ENCODE measurements at regions not wholly inside any gene's neighbourhood (a gene's known extent, or its start where the extent isn't known, plus 50 kb on each side); places are given as distances from the start of the nearest gene placed in this dataset.
A peak's percentile ranks its signal among the peaks of the same experiment; 100 is the strongest.
"Not testable (repeated sequence)": the region's sequence is repeated elsewhere in the genome, so short reads cannot be mapped to it uniquely, and the experiment has no call there.

DNA sequence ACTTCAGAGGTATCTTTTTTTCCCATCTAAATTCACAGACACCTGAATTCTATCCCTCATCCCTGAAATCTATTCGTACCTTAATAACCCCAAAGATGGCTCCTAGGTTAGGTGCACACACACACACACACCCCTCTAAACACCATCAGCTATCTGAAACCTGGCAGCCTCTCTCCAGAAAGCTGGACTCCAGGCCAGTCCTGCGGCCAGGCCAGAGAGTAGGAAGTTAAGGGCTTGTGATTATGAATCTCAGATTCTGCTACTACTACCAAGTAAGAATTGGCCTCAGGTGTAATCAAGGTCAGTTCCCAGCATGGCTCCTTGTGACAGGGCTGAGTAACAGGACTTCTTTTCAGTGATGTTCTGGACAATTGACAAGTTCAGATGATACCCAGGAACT lies 244.2 kb upstream of the SERP2 start:
- DNase-seq: no peak

DNA sequence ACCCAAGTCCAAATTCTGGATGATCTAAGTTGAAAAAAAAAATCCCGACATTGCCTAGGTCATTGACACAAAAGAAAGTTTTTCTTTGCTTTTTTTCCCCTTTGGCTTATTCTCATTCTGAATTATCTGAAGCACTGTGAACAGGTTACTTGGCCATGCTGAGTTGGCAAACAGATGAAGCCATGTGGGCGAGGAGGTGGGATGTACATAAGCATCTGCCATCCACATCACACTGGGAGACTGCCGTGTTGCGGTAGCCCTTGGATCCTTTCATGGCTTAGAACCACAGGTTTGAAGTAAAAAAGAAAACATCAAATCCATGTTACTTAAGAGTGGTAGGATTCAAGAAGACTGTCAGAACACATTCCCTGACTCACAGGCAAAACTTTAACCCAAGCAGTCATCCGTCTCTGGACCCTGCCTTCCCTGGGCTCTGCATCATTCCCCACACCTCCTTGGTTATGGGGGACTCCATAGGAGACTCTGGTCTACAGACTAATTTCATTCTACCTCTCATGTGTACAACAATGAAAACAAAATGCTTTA lies 242.5 kb upstream of the SERP2 start:
- DNase-seq: no peak

DNA sequence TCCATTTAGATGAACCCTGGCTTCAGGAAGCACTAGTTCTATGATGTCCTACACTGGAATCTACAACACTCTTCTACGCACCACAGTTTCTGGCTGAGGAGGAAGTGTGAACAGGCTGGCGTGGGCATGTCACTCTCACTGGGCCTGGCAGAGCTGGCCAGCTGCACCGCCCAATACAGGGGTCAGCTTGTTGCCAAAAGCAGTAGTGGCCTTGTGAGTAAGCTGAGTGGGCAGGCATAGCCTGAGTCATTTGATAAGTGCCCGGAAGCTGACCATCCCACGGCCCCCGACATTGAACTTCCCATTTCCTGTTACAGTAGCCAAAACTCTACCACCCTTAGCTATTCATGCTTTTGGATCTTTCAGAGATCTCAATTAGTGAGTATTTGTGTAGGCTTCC lies 240.9 kb upstream of the SERP2 start:
- peak; percentile 84 for DNase-seq

DNA sequence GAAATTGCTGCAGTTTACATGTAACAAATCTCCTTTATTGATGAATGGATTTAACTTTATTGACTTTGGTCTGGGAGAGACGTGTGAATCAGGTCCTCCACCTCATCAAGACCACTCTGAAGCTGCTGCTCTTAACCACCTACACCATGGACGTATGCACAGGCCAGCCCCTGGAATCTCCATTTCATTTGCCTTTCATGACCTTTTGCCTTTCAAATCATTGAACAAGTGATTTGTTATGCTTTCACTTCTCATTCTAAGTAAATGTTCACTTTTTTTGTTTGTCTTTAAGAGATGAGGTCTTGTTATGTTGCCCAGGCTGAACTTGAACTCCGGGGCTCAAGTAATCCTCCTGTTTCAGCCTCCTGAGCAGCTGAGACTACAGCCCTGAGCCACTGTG lies 240.0 kb upstream of the SERP2 start:
- no peak for DNase-seq

DNA sequence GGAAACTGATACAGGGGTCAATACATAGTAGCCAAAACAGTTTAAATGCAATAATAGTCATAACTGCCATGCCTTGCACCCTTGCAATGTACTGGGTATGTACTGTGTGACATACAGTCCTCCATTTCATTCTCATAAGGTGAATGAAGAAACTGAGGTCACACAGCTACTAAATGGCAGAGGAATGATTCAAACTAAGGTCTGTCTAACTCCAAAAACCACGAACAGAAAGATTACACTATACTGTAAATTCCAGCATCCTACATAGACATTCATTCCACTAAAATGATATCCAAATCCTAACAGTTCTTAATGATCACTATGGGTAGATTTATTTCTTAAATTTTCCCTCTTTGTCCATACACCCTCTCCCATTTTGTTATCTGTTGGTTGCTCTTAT lies 238.1 kb upstream of the SERP2 start:
- no peak for DNase-seq

DNA sequence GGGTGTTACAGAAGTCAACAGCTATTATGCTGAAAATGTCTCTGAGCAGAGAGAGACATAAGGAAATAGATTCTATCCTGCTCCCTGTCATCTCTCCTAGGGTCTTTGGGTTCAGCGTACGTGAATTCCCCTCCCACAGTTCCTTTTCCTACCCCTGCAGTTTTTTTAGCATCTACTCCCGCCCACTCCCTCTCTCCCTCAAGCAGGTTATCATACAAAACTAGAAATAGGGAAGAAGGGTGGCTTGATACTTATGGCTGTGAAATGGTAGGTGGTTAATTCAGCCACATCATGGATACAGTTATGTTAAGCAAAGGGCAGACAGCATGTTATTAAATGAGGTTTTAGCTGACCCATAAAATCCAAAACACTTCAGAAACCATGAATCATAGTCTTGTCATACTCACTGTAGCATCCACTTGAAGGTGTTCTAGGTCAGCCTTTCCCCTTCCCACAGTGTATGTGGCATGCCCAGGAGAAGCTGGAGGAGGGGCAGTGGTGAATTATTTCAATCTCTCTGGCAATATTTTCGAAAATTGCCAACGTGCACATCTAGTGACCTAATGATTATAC lies 236.8 kb upstream of the SERP2 start:
- DNase-seq: no peak

DNA sequence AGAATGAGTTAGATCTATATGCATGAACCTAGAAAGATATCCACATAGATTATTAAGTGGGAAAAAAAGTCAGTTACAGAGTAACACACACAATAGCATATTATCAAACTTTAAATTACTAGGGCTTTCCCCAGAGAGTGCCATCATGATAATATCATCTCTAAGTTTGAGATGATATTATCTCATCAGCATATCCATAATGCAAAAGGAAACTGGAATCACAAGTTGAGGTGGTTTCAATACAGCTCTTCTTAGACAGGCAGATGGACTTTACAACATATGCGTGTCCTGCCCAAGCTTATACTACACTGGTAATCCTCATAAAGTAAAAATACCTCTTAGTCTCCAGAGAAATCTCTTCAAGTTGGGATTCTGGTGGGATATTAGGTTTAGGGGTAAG lies 236.2 kb upstream of the SERP2 start:
- DNase-seq: no peak

DNA sequence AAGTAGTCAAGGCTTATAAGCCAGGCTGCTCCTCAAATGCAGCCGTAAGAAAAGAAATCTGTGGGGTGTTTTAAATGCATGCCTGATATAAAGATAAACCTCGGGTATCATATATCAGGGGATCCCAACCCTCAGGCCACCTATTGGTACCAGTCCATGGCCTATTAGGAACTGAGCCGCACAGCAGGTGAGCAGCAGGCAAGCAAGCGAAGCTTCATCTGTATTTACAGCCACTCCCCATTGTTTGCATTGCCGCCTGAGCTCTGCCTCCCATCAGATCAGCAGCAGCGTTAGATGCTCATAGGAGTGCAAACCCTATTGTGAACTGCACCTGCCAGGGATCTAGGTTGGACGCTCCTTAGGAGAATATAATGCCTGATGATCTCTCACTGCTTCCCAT lies 233.5 kb upstream of the SERP2 start:
- no peak for DNase-seq

DNA sequence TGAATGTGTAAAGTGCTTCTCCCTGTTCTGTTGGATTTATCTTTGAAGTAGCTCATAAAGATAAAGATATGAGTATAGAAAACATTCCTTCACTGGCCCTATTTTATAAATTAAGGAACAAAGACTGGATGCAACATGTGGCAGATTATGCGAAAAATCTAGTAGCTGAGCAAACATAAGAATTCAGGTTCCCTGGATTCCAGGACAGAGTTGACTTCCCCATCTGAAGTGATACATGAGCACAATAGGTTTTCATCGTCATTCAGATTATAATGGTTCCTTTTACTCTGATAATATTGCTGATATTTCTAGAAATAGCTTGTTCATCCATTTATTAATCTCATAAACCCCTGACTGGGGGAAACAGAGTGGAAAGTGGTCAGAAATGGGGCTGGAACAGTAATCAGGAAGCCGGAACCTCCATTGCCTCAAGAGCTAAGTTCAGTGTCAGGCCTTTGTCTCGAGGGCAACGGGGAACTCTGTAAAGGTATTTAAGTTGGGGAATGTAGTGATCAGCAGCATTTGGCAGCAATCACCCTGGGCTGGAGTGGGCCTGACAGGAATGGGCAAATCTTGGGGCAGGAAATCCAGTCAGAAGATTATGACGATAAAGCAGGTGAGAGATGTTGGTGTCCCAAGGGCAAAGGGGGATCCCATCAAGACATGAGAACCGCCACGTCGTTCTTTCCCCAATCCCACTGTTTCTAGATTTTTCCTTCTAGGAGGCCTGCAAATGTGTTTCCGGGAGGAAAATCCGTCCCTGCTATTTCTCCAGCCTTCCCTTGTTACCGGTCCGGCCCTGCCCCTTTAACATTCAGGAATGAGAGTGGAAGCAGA lies 232.5 kb upstream of the SERP2 start:
- peak; percentile 50 for DNase-seq

DNA sequence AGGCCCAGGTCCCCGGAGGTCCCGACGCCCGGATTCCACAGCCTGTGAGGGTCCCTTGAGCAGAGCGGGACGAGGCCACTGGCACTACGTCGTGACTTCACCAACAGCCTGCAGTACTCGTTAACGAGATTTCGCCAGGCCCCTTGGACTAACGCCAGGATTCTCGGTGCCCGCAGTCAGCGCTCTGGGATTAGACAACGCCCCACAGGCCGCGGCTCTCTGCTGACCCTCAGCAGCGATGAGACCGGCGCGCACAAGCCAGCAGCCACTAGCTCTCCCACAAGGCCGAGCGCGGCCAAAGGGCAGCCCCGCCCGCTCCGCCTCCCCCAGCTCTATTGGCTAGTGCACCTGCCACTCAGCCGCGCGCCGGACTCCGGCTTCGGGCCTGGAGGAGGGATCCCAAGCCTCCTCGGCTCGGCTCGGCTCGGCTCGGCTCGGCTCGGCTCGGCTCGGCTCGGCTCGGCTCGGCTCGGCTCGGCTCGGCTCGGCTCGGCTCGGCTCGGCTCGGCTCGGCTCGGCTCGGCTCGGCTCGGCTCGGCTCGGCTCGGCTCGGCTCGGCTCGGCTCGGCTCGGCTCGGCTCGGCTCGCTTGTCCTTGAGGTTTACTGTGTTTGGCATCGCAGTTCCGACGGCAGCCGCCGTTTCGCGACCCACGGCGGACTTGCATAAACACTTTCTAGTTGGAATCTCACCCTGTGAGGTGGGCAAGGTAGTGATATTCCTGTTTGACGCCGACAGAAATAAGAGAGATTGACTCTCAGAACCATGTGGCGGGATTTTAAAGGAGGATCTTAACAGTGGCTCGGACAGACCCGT lies 231.7 kb upstream of the SERP2 start:
- DNase-seq: peak; percentile 96

DNA sequence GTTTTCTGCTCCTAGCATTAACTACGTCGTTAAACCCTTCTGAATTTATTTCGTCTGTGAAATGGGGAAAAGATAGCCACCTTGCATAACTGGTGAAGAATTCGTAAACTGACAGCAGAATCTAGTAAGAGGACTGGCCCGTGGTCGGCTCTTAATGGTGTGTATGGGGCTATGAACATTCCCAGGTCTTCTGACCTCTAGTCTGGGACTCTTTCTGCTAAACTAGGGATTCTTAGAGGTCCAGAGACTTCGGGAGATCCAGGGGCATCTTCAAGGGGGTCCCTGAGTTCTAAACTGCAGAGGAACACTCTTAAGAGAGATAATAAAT lies 231.1 kb upstream of the SERP2 start:
- DNase-seq: no peak

DNA sequence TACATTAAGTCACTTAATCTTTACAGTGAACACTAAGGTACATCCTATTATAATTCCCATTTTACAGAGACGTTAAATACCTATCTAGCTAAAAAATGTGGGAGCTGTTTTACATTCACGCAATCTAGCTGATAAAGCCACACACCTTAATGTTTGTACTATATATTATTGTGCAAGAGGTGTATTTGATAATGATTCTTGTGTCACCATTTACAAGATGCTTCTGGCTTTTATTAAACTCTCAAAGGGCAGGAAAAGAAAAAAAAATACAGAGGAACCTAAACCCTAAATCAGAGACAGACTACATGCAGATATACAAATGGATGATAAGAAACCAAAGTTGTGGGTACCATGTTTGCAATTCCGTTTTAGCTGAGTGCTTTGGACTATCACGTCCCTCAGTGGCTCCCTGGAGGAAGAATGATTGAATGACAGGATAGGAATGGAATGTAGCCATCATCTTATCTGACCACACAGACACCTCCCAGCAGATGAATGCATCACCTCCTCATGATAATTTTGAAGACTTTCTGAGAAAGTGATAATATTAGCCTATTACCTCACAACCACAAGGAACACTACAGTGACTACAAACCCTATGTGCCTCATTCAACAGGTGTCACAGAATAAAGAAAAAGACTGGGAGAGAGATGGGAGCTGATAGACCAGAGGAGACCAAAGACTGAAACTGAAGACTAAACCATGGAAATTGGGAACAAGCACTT lies 230.5 kb upstream of the SERP2 start:
- DNase-seq: peak; percentile 47

DNA sequence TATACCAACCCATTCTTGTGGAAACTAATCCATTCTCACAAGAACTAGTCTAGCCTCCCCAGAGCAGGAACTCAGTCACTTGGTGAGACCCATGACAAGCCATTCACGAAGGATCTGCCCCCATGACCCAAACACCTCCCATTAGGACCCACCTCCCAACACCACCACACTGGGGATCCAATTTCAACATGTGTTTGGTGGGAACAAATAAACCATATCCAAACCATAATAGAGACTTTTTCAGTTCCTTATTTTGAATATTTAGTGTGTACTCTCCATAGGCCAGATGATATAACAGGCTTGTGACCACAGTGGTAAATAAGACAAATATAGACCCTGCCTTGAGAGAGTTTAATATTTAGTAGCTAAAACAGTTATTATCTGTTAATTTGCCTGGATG lies 227.5 kb upstream of the SERP2 start:
- DNase-seq: no peak

DNA sequence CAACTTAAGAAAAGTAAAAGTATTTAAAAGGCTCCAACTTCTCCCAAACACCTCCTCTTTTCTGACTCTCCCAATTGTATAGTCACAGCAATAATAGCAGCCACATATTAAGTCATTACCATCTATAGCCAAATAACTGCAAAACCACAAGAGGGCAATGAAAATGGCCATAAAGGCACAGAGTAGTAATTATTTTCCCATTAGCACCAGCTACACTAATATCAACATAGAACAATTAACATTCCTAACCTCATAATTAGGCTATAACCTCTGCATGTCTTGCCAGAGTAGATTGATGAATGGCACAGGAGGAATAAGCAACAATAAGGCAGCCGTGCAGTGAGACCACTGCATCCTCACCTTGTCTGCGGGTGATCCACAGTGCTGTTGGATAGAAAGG lies 226.4 kb upstream of the SERP2 start:
- DNase-seq: no peak

DNA sequence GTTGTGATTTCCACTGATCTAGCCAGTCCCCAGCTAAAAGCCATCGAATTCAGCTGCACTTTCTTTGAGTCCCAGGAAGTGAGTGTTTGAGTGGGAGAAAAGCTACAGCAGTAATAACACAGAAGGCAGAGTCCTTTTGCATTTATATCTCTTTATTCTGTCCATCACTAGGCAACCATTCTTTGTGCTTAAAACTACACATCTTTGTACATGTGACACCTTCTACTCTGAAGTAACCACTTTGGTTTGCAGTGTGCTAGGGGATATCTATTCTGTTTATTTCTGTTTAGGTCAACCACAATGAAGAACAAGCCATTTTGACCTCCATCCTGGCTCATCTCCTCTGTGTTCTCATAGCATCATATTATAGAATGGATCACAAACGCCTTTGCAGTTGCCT lies 226.0 kb upstream of the SERP2 start:
- no peak for DNase-seq

DNA sequence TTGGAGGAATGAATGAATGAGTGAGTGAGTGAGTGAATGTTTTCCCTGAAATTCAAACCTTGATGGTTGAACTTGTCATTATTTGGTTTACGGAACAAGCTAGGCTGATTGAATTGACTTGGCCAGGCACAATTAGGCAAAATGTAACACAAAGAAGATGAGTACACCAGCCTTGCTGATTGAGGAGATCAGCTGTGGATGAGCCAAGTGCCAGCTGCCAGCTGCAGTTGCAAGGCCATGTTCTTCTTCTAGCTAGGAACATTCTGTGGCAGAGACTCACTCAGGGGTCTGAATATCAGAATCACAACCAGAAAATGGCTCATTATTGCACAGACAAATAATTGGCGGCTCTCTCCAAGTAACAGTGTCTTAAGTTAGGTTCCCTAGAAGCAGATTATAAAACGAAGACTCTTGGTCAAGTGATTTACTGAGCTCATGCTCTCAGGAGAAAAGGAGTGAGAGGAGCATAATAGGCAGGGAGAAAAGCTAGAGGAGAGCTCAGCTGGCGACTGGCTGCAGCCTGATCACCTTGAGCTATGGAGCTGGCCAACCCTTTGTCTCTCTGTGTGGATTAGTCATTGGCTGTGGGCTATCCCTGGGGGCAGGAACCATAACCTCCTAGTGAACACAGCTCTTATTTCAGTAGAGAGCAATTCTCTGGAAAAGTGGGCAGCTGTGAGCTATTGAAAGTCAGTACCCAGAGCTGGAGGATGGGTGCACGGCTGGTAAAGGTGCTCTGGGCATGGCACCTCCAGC lies 225.3 kb upstream of the SERP2 start:
- DNase-seq: no peak

DNA sequence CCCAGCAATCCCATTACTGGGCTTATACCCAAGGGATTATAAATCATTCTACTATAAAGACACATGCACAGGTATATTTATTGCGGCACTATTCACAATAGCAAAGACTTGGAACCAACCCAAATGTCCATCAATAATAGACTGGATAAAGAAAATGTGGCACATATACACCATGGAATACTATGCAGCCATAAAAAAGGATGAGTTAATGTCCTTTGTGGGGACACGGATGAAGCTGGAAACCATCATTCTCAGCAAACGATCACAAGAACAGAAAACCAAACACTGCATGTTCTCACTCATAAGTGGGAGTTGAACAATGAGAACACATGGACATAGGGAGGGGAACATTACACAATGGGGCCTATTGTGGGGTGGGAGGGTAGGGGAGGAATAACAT lies 224.4 kb upstream of the SERP2 start:
- not testable (repeated sequence) for DNase-seq

DNA sequence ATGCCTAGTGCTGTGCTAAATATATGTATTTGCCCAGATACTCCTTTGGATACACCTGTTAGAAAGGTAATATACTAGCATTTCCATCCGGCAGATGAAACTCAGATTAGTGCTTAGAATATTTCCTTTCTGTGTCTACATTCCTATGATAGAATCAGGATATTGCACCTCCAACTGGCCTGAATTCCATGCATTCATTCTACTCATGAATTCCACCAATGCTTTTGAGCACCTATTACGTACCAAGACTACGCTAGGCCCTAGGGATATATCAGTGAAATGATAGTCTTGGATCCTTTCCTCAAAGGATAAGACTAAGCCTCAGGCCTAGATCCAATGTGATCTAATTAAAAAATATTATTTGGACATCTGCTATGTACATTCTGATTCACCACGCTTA lies 223.8 kb upstream of the SERP2 start:
- no peak for DNase-seq

DNA sequence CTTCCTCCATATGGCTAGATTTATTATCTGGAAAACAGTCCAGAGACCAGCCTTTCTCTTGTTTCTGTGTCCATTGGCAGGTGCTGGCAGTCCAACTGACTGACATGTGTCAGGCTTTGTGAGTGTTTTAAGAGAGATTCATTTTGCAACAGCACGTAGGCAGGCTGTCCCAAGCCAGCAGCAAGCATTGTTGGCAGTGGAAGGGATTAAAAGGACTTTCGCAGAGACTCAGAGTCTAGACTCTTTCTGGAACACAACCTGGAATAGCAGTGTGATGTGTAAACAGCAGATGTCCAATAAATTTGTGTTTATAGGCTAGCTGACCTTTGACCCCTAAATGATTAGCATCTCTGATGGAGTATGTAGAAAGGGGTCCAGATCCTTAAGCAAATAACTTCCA lies 222.2 kb upstream of the SERP2 start:
- DNase-seq: no peak

DNA sequence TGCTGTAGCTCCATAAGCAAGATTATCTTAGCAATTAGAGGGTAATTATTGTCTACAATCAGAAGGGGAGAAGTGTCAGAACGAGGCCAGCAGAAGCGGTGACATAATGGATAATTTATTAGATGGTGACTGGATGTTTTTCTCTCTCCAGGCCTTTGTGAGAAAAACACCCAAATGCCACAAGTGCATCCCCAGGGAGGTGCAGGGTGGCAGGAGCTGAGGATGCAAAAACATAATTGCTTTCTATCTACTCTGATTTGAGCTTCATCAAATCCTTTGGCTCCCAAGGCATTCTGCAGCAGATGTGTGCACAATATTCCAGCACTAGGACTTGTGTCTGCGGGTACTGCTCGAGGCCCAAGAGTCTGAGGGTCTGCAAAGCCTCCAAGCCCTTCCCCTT lies 220.1 kb upstream of the SERP2 start:
- DNase-seq: no peak

DNA sequence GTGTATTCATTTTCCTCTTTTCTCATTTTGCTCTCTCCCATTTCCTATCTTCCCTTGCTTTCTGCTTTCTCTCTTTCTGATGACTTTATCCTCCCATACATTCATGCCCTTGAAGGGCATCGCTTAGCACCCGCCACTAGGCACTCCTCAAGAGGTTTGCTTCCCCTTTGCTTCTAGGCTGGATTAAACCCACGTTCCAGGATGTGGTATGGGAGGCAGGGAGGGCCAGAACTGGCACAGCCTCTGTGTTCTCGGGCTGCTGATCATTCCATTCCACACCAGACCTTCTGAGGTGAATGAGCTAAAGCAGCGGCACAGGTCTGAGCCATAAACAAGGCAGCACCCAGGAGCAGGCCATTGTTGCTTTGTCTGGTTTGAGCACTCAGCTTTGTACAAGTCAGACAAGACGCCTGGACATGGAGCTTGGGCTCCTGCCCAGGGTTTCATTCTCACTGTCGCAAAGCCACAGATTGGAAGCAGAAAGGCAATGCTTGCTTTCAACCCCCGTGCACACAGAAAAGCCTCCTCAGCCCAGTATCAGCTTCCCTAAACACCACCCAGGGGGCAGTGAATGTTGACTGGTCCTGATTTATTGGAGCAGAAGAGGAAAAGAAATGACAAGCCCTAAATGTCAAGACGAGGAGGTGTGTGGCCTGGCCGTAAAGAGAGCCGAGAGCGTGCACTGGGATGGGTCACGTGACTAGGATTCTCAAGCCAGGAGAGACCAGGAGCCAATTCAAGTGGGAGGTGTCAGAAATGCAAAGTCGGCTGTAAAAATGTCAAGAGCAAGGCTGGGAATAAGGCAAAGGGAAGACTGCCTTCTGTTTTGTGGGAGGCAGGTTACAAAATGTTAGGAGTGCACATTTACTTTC lies 218.0 kb upstream of the SERP2 start:
- DNase-seq: no peak

All from dermis blood vessel endothelial cell (primary cell).